ENCODE measurements at regions not wholly inside any gene's neighbourhood (a gene's known extent, or its start where the extent isn't known, plus 50 kb on each side); places are given as distances from the start of the nearest gene placed in this dataset.

DNA sequence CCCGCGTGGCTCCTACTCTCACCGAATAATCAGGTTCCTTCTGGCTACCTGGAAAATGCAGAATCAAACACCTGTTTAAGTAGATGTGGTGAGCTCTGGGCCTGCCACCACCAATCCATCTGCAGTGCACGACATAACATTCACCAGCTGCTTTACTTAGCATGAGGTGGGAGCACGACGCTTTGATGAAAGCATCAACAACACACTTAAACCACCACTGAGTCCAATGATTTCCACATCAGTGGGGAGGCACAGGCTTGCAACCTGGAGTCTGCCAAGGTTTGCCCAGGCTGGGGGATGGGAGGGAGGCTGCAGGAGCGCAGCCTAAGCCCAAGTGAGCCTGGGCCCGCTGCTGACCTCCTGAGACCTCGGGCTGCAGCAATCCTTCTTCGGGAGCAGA lies 415.5 kb downstream of the MEIS1 start:
- DNase-seq, result no peak

DNA sequence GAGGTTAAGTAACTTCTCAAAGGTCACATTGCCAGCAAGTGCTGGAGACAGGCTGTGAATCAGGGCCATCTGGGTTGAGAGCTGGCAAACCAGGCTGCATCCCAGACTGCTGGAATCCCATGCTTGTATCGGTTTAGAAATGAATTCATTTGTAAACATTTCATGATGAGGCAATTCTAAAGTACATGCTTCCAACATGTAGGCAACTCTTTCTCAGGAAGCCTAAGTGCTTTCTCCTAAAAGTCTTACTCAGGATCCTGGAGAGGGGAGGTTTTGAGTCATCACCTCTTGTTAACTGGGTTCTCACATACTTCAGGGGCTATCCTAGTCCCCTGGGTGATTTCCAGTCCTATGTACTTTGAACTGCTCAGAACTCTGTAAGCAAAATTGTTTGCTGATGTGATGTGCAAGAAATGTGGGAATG lies 416.5 kb downstream of the MEIS1 start:
- DNase-seq, result no peak

DNA sequence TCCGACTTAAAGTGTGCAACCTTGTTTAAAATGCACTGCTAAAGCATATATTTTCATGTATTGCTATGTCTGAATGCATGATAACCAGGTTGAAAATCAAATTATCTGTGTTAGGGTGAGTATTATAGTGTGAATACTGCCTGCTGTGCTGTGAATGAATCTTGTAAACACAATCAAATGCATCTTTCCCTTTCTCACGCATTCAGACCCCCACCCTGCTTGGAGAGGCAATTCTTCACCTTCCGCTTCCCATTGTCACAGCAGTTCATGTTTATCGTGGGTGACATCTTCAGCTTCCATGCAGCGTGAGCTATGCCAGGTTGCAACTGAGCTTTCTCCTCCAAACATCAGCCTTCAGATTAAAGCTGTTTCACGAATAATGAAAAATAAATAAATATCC lies 418.0 kb downstream of the MEIS1 start:
- DNase-seq, result no peak

DNA sequence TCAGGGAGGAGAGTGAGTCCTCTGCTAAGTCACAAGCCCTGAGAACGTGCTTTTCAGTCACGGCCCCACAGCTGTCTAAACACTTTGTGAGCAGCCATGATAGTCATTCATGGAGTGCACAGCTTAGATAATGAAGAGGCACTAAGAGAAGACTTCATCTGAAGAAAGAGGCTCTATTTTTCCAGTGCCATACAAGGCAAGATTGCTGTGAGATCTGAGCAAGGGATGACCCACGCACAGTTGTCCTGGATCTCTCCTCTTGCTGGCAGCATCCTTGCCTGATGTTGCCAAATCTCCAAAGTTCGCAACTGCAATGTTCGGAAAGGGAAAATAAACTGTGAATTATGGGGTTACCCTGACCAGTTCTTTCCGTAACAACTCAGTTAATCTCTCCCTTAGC lies 418.7 kb downstream of the MEIS1 start:
- no peak for DNase-seq

- DNase-seq, result no peak
Observed at GRCh38 chr2:66854298-66854697, 419.4 kb downstream of the MEIS1 start.

DNA sequence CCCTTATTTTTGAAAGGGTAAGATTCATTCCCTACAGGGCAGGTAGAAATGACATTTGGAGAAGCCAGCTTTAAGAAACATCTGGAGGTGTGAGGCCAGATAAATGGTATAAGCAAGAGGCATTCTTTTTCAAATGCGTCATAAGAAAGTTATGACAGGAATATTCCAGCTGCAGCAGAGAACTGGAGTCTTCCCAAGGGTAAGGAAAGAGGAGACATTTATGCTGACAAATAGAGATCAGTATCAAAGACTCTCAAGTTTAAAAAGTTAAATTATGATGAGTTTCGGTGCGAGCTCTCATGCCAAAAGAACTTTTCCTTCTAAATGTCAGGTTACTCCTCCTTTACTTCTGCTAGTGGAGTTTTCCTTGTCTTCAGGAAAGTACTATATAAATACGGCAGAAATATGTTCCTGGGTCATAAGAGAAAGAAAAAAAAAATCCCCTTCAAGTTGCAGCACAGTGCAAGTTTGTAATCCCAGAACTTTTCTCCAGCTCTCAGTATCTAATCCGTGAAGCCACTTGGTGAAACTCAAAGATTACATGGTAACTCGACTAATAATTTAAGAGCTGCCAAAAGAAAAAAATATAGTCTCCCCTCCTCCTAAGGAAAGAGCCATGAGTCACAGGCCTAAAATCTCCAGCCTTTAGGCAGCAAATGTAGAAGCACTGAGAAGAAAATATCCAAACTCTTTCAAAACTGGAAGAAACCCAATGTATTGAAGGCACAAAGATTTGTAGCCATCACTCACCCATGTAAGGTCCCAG lies 428.1 kb downstream of the MEIS1 start:
- DNase-seq, result no peak

- no peak for DNase-seq
Observed at GRCh38 chr2:66865161-66865560, 430.2 kb downstream of the MEIS1 start.

GRCh38 chr2:66866331-66867062 lies 431.6 kb downstream of the MEIS1 start:
- no peak for DNase-seq

- DNase-seq, result no peak
Observed at GRCh38 chr2:66867063-66867441, 432.1 kb downstream of the MEIS1 start.

GRCh38 chr2:66869076-66869475 lies 434.2 kb downstream of the MEIS1 start:
- peak; percentile 52 for DNase-seq

DNA sequence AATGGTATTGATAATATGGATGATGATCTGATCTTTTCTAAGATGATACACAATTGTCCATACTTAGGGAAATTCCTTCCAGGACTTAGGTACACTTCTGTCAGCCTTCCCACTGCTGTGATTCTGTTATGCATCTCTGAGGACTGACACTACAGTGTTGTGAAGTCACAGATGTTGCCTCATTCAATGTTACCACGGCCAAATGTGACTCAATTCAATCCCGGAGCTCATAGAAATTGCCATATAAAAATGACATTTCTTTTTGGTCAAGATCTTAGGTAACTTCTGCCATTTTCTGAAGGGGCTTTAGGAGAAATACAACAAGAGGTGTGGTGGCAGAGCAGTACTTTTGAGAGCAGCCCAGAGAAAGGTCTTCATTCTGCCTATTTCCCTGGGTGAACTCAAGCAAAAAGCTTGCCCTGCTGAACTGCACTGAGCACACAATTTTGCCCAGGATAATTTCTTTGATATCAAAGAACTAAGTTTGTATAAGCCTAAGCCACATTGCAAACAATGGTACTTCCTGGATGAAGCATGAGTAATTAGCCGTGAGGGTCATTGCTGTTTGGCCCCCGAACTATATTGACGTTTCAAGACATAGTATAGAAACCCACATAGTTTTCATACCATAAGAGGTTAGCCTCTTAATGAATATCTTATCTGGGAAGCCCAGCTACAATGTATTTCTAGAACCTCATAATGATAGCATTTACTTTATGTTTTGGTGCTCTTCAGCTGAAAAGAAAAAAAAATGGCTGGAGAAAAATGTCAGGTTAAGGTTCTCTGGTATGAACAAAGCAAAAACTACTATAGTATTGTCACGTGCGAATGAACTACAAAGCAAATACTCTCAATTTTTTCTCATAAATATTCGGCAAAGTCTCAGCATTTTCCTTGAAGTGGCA lies 437.4 kb downstream of the MEIS1 start:
- DNase-seq, result no peak

DNA sequence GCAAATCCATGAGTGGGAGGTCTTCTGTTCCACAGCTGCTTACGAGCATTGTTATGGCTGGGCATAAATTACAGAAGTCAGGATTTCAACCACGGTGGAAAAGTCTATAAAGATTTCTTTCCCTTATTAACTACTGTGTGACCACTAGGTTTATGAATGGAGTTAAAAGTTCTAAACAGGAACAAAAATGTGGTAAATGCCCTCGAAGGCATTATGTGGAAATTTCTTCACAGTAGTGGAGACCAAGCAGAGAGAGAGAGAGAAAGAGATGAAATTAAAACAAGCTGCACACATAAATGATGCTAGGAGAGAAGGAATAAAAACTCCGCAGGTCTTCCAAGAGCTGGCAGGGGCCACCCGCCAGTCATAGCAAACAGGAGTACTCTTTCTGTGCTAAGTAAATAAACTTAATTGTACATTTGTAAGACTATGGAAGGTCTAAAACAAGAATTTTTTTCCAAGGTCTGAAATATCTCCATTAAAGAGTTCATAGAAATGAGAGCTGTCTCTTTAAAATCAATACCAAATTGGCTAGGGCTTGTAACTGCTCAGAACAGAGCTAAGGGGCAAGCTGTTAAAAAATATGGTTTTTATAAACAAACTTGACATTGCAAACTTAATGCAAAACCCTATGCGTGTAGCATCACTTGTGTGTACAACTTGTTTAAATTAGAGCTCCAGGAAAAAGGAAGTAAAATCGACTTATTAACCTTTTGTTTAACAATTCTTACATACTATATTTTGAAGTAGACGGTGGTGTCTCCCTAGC lies 438.2 kb downstream of the MEIS1 start:
- peak; percentile 3 for DNase-seq

- no peak for DNase-seq
Observed at GRCh38 chr2:66874411-66874810, 439.5 kb downstream of the MEIS1 start.

GRCh38 chr2:66875941-66876462 lies 441.1 kb downstream of the MEIS1 start:
- no peak for DNase-seq

- no peak for DNase-seq
Observed at GRCh38 chr2:66885775-66886383, 451.0 kb downstream of the MEIS1 start.

- DNase-seq, result no peak
Observed at GRCh38 chr2:66888246-66888645, 453.3 kb downstream of the MEIS1 start.

DNA sequence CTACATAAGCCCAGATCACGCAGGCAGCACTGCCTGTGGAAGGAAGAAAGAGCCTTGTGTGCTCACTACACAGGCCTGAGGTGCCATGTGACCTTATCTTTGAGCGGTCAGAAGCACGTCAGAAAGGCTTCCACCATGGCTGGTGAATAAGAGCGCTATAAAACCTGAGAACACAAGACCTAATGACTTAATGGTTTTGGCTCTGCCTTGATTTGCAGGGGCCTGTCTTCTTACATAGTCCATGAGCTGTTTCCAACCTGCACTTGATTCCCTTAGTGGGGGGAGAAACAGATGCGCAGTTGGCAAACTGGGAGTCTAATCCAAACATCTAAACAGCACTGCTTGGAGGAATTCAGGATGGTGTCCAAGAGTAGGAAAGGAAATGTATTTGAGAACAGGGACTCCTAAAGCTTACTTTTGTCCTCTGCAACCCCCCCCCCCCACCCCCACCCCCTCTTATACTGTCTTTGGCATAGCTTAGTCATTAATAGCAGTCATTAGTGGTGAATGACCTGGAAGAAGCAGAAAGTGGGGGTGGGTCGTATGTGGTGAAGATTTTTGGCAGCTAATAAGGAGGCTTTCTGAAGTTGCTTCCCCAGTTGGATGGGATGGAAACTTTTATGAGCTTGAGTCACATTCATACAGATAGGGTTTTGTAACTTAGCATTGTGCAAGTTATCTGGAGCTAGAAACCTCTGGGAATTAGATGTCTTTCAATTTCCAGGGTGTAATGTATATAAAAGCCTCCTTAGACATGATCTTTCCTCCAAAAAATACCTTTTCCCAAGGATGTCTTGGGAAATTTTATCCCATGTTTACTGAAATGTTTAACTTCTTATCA lies 454.1 kb downstream of the MEIS1 start:
- DNase-seq, result no peak

GRCh38 chr2:66889632-66889882 lies 454.6 kb downstream of the MEIS1 start:
- DNase-seq, result no peak

DNA sequence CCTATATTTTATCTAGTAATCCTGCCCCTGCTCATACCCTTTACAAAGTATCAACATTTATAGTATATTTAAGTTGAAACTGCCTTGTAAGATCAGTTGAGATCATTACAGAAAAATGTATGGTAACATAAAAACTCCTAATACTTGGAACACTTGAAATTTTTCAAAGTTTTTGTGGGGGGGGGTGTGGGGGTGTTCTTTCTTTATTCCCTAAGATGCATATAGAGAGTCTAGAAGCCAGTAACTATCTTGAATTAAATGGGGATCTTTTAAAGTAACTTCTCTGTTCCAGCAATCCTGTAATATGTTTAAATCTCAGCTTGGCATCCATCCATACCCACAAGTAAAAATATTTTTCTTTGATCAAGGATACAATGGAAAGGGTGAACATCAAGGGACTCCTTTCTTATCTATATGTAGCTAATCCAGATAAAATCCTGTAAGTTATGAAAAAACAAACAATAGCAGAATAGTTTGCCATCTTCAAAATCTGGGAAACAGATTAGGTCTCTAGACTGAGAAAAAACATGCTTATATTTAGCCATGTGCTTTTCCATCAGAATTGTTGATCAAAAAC lies 455.3 kb downstream of the MEIS1 start:
- DNase-seq, result no peak

- no peak for DNase-seq
Observed at GRCh38 chr2:66895206-66895605, 460.3 kb downstream of the MEIS1 start.

DNA sequence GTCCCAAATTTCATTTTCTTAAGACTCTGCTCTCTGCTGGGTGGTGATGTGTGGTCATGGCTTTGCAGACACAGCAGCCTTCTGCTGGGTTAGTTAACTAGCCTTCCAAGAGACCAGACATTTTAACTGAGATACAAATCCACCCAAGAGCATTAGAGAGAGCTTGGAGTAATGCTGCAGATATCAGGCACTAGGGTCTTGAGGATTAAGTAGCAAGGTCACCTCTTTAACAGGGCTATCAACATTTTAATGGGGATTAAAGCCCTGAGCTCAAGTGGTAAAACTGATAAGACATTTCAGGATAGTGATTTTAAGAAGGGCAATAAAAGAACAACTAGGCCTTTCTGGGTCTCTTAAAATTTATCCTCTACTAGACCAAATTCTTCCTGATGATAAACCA lies 461.2 kb downstream of the MEIS1 start:
- no peak for DNase-seq
